B cell (primary cell): ENCODE measurements at regions not wholly inside any gene's neighbourhood (a gene's known extent, or its start where the extent isn't known, plus 50 kb on each side); places are given as distances from the start of the nearest gene placed in this dataset.

Source experiments
- ATAC-seq: fragments of 200-7000 bp; cut with Tn5 transposase; one replicate; pipeline ENCODE4 v1.10.0; 2021; ENCODE audit warnings: low read depth, mild to moderate bottlenecking, moderate number of reproducible peaks, moderate library complexity
- CTCF ChIA-PET: fragments of 350-600 bp; sonication (Branson Sonifier 250); formaldehyde crosslinking; loops from one replicate; lab custom pipeline; 2021; ENCODE audit warnings: antibody characterized with exemption, inconsistent platforms; lab: Charles Lee
- POLR2A ChIA-PET: fragments of 350-600 bp; sonication (Branson Sonifier 250); formaldehyde crosslinking; loops from one replicate; lab custom pipeline; 2021; ENCODE audit warnings: antibody characterized with exemption; lab: Charles Lee
- DNase-seq: peaks from one replicate; pipeline ENCODE4 v3.0.0; 2013
- H2AFZ ChIP-seq: 2 replicates; pipeline ENCODE4 v1.6.1; 2012; ENCODE audit warnings: mild to moderate bottlenecking, low read depth, low read length; ENCODE audit not compliant: insufficient read depth, poor library complexity, severe bottlenecking
- H3K27ac ChIP-seq, 2 donors: 1 replicate in 1 of 2; 2 replicates in 1 of 2; pipeline ENCODE4 v1.5.1; 2012 to 2013; ENCODE audit warnings: low read length in 2 of 2, mild to moderate bottlenecking in 2 of 2, moderate library complexity in 1 of 2
- H3K27me3 ChIP-seq, 4 experiments: fragments of 200-600 bp in 1 of 4; sonication (generic) in 1 of 4; replicated peaks in 1 of 4; 1 replicate in 2 of 4; 2 replicates in 2 of 4; pipeline versions ENCODE4 v1.6.1 to v1.7.0; 2013 to 2016; ENCODE audit warnings: low read length in 3 of 4, mild to moderate bottlenecking in 2 of 4, mixed read lengths in 1 of 4, moderate library complexity in 1 of 4; ENCODE audit not compliant: insufficient read depth in 4 of 4, control insufficient read depth in 3 of 4; ENCODE audit errors: control extremely low read depth in 1 of 4
- H3K36me3 ChIP-seq, 2 experiments: replicated peaks in 1 of 2; 1 replicate in 1 of 2; 2 replicates in 1 of 2; pipeline versions ENCODE4 v1.6.1 to v1.7.1; 2013; ENCODE audit warnings: low read length in 1 of 2; ENCODE audit not compliant: insufficient read depth in 2 of 2, control insufficient read depth in 1 of 2; ENCODE audit errors: control extremely low read depth in 1 of 2, extremely low read depth in 1 of 2
- H3K4me1 ChIP-seq, 2 donors: fragments of 200-600 bp in 1 of 2; sonication (generic) in 1 of 2; 1 replicate in 1 of 2; 2 replicates in 1 of 2; pipeline versions ENCODE4 v1.5.1 to v1.6.1; 2013 to 2017; ENCODE audit warnings: low read length in 2 of 2; ENCODE audit not compliant: control insufficient read depth in 2 of 2, insufficient read depth in 2 of 2
- H3K4me2 ChIP-seq: replicated peaks from 2 replicates; pipeline ENCODE3; 2012; ENCODE audit warnings: mild to moderate bottlenecking, low read depth, low read length; ENCODE audit not compliant: poor library complexity, severe bottlenecking
- H3K4me3 ChIP-seq, 5 experiments: fragments of 200-600 bp in 1 of 5; sonication (generic) in 1 of 5; 1 replicate in 3 of 5; 2 replicates in 2 of 5; pipeline versions ENCODE4 v1.5.1 to v1.7.0; 2011 to 2016; ENCODE audit warnings: low read length in 4 of 5, mild to moderate bottlenecking in 4 of 5, low read depth in 2 of 5, control low read depth in 1 of 5, moderate library complexity in 1 of 5; ENCODE audit not compliant: insufficient read depth in 1 of 5; ENCODE audit errors: control extremely low read depth in 1 of 5, extremely low read depth in 1 of 5
- H3K79me2 ChIP-seq: fragments of 200-600 bp; sonication (generic); one replicate; pipeline ENCODE4 v1.6.0; 2016; ENCODE audit warnings: low read length; ENCODE audit not compliant: control insufficient read depth, insufficient read depth
- H3K9ac ChIP-seq: fragments of 200-600 bp; sonication (generic); 2 replicates; pipeline ENCODE4 v1.6.1; 2017; ENCODE audit warnings: mild to moderate bottlenecking, low read length, moderate library complexity
- H3K9me3 ChIP-seq, 3 donors: one replicate each; pipeline versions ENCODE4 v1.6.1 to v1.7.1; 2013; ENCODE audit warnings: low read length in 2 of 3; ENCODE audit not compliant: control insufficient read depth in 2 of 3, insufficient read depth in 1 of 3; ENCODE audit errors: control extremely low read depth in 1 of 3
- H4K20me1 ChIP-seq: 2 replicates; pipeline ENCODE4 v1.6.0; 2012; ENCODE audit warnings: mild to moderate bottlenecking, low read length; ENCODE audit not compliant: insufficient read depth, control insufficient read depth, poor library complexity, severe bottlenecking
- H3K27ac Mint-ChIP-seq: one replicate; pipeline ENCODE4 v1.8.0; 2021; ENCODE audit warnings: mixed read lengths
- H3K27me3 Mint-ChIP-seq: one replicate; pipeline ENCODE4 v1.8.0; 2021; ENCODE audit warnings: mixed read lengths
- H3K4me1 Mint-ChIP-seq: one replicate; pipeline ENCODE4 v1.8.0; 2021; ENCODE audit warnings: mixed read lengths
- H3K4me3 Mint-ChIP-seq: one replicate; pipeline ENCODE4 v1.8.0; 2021; ENCODE audit warnings: mixed read lengths
- H3K9me3 Mint-ChIP-seq: one replicate; pipeline ENCODE4 v1.8.0; 2022; ENCODE audit warnings: mixed read lengths; ENCODE audit not compliant: insufficient read depth
- EZH2 ChIP-seq: IDR thresholded peaks from 2 replicates; pipeline ENCODE4 v1.6.1; 2012; ENCODE audit warnings: borderline replicate concordance, low read depth, mild to moderate bottlenecking, moderate library complexity, low read length; ENCODE audit not compliant: insufficient read depth, poor library complexity, severe bottlenecking
- WGBS: methylation state at CpG from one replicate; pipeline ENCODE4 v1.1.5; 2013; ENCODE audit warnings: missing lambda C conversion rate; ENCODE audit not compliant: insufficient coverage; 5-methylcytosine and 5-hydroxymethylcytosine counted together
- intact Hi-C: fragments of 100-400 bp; cut with micrococcal nuclease; formaldehyde crosslinking; loops from one replicate; pipeline ENCODE4 v1.10.0; 2022
- TF ChIP-seq, protein P1 (sequence below): fragments of 200-600 bp; IDR thresholded peaks from one replicate; pipeline ENCODE4 v1.8.0; 2022; ENCODE audit warnings: antibody characterized with exemption, mild to moderate bottlenecking

- no peak for ATAC-seq
- Mint-ChIP-seq H3K27me3 (peaks cover 4% of the 10 kb centered on the region), H3K9me3 (no peaks in the 10 kb centered on the region), H3K4me3 (no peak overlapping the region), H3K27ac (no peak overlapping the region), H3K4me1 (no peaks in the 10 kb centered on the region)
- Histone ChIP-seq H4K20me1 (no peaks in the 10 kb centered on the region), H3K27ac (no peak overlapping the region), H3K4me1 (no peaks in the 10 kb centered on the region), H3K9ac (no peak overlapping the region), H3K9me3 (no peaks in the 10 kb centered on the region), H3K4me3 (no peak overlapping the region), H3K27me3 (no peaks in the 10 kb centered on the region), H3K79me2 (no peaks in the 10 kb centered on the region), H3K4me2 (no peak overlapping the region), H2AFZ (no peak overlapping the region), H3K36me3 (no peaks in the 10 kb centered on the region)
- intact Hi-C loops = no loop called here
- ChIA-PET POLR2A (no interaction called here), CTCF (no interaction called here)
- TF ChIP-seq EZH2 = no peak
- TF ChIP-seq, protein P1, sequence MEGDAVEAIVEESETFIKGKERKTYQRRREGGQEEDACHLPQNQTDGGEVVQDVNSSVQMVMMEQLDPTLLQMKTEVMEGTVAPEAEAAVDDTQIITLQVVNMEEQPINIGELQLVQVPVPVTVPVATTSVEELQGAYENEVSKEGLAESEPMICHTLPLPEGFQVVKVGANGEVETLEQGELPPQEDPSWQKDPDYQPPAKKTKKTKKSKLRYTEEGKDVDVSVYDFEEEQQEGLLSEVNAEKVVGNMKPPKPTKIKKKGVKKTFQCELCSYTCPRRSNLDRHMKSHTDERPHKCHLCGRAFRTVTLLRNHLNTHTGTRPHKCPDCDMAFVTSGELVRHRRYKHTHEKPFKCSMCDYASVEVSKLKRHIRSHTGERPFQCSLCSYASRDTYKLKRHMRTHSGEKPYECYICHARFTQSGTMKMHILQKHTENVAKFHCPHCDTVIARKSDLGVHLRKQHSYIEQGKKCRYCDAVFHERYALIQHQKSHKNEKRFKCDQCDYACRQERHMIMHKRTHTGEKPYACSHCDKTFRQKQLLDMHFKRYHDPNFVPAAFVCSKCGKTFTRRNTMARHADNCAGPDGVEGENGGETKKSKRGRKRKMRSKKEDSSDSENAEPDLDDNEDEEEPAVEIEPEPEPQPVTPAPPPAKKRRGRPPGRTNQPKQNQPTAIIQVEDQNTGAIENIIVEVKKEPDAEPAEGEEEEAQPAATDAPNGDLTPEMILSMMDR = no peak
- no peak for DNase-seq
- no CpG with 5 or more reads among the region's 1 CpG for WGBS
These were observed 315.0 kb upstream of the CAMK1G start for GRCh38 chr1:209268479-209268878.

GRCh38 chr1:209276321-209276720 lies 307.2 kb upstream of the CAMK1G start:
- intact Hi-C loops = no loop called here
- Histone ChIP-seq H3K9me3 (no peaks in the 10 kb centered on the region), H3K4me2 (no peak overlapping the region), H3K27ac (no peak overlapping the region), H3K4me3 (no peak overlapping the region), H4K20me1 (no peaks in the 10 kb centered on the region), H3K79me2 (no peaks in the 10 kb centered on the region), H3K36me3 (no peaks in the 10 kb centered on the region), H2AFZ (no peak overlapping the region), H3K4me1 (no peaks in the 10 kb centered on the region), H3K9ac (no peak overlapping the region), H3K27me3 (no peaks in the 10 kb centered on the region)
- Mint-ChIP-seq H3K27ac (no peak overlapping the region), H3K27me3 (peaks cover 14% of the 10 kb centered on the region), H3K9me3 (no peaks in the 10 kb centered on the region), H3K4me3 (no peak overlapping the region), H3K4me1 (no peaks in the 10 kb centered on the region)
- 100% methylated on average over 1 of the region's 3 CpGs for WGBS
- no peak for DNase-seq
- POLR2A ChIA-PET = no interaction called here
- TF ChIP-seq, protein P1 = no peak
- TF ChIP-seq EZH2 = no peak
- CTCF ChIA-PET = no interaction called here
- no peak for ATAC-seq
